A673 (cell line): ENCODE measurements at regions not wholly inside any gene's neighbourhood (a gene's known extent, or its start where the extent isn't known, plus 50 kb on each side); places are given as distances from the start of the nearest gene placed in this dataset.

Source experiments
- BruUV-seq: library from RNA; stranded (reverse); fragments of 400-500 nt; replicated peaks from 2 replicates; lab custom pipeline; 2021; lab: Mats Ljungman, UMichigan
- CTCF ChIA-PET: fragments of 300-600 bp; sonication (Branson Sonifier 250); formaldehyde crosslinking; loops from one replicate; lab custom pipeline; 2022; ENCODE audit warnings: antibody characterized with exemption; lab: Charles Lee
- POLR2A ChIA-PET: fragments of 300-600 bp; sonication (Branson Sonifier 250); formaldehyde crosslinking; loops from one replicate; lab custom pipeline; 2022; ENCODE audit warnings: antibody characterized with exemption; ENCODE audit not compliant: low non-redundant PET; lab: Charles Lee
- DNase-seq: peaks from one replicate; pipeline ENCODE4 v3.0.0-alpha.2; 2015; ENCODE audit warnings: low spot score
- H3K27ac ChIP-seq: fragments of 200-600 bp; sonication (generic); 2 replicates; pipeline ENCODE4 v1.5.1; 2016; ENCODE audit warnings: mixed run types, low read depth, mild to moderate bottlenecking, mixed read lengths, antibody characterized with exemption, low read length; ENCODE audit not compliant: poor library complexity, severe bottlenecking
- H3K27me3 ChIP-seq: fragments of 200-600 bp; sonication (generic); replicated peaks from 2 replicates; pipeline ENCODE4 v1.6.1; 2017; ENCODE audit warnings: mixed run types, low read depth, mild to moderate bottlenecking, mixed read lengths, antibody characterized with exemption, low read length; ENCODE audit not compliant: insufficient read depth, poor library complexity
- H3K36me3 ChIP-seq: fragments of 200-600 bp; sonication (generic); 2 replicates; pipeline ENCODE4 v1.6.1; 2016; ENCODE audit warnings: mixed run types, mild to moderate bottlenecking, mixed read lengths, antibody characterized with exemption, low read length; ENCODE audit not compliant: insufficient read depth, poor library complexity, severe bottlenecking
- H3K4me1 ChIP-seq: fragments of 200-600 bp; sonication (generic); 2 replicates; pipeline ENCODE4 v1.6.1; 2017; ENCODE audit warnings: mixed run types, mild to moderate bottlenecking, mixed read lengths, antibody characterized with exemption, low read length; ENCODE audit not compliant: insufficient read depth, poor library complexity, severe bottlenecking
- H3K4me3 ChIP-seq: fragments of 200-600 bp; sonication (generic); 2 replicates; pipeline ENCODE4 v1.5.1; 2016; ENCODE audit warnings: low read depth, mixed run types, mild to moderate bottlenecking, mixed read lengths, low read length; ENCODE audit not compliant: poor library complexity, severe bottlenecking
- H3K9me3 ChIP-seq: fragments of 200-600 bp; sonication (generic); 2 replicates; pipeline ENCODE4 v1.6.1; 2016; ENCODE audit warnings: mixed run types, low read depth, mild to moderate bottlenecking, mixed read lengths, antibody characterized with exemption, low read length; ENCODE audit not compliant: poor library complexity, severe bottlenecking
- EZH2 ChIP-seq: fragments of 200-600 bp; sonication (generic); IDR thresholded peaks from 2 replicates; pipeline ENCODE4 v1.6.1; 2017; ENCODE audit warnings: borderline replicate concordance, low read depth, mild to moderate bottlenecking, mixed read lengths, antibody characterized with exemption, low read length; ENCODE audit not compliant: poor library complexity, severe bottlenecking
- intact Hi-C: fragments of 100-400 bp; cut with micrococcal nuclease; formaldehyde crosslinking; loops from one replicate; pipeline ENCODE4 v1.10.0; 2022; ENCODE audit not compliant: unreplicated experiment
- TF ChIP-seq, protein P1 (sequence below): fragments of 300-800, 200-600 bp; sonication (generic); conservative IDR thresholded peaks from 2 replicates; pipeline ENCODE4 v1.5.1; 2017; ENCODE audit warnings: low read depth, mild to moderate bottlenecking, antibody characterized with exemption, low read length, moderate library complexity, mixed read lengths

DNA sequence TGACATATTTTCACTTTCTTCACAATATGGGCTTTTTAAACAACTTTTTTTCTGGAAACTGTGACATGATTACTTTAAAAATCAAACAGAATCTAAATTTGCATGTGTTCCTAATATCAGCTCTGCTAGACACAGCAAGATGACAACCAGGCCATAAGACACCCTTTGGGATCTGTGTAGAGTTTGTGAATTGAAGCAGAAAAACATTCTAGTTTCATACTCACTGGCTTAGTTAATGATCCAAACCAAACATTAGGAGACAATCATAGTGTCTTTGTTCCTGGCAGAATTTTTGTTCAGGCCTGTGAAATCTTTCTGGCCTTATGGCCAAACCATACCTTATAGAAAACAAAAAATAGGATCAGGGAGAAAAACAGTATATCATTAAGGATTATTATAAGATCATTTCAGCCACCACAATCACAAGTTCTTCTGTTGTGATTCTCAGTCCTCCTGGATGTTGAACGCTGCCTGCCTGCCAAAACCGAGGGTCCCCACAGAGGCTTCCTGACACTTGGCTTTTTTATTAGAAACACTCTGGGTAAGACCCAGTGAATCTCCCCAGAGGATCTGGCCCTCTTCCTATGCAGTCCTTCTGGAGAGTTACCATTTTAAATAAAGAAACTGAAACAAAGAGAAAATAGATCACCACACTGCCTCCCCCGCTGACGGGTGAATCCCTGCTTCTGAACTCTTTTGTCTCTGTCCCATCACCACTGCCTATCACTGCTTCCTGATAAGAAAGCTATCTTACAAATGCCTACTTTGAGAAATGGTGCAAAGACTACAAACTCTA, 79.2 kb upstream of the PPP1R3C start:
- CTCF ChIA-PET, result no interaction called here
- no peaks in the 10 kb centered on the region for H3K36me3 ChIP-seq
- peaks cover 22% of the 10 kb centered on the region for H3K4me1 ChIP-seq
- no TSS peak for BruUV-seq
- no peak for TF ChIP-seq EZH2
- TF ChIP-seq, protein P1, sequence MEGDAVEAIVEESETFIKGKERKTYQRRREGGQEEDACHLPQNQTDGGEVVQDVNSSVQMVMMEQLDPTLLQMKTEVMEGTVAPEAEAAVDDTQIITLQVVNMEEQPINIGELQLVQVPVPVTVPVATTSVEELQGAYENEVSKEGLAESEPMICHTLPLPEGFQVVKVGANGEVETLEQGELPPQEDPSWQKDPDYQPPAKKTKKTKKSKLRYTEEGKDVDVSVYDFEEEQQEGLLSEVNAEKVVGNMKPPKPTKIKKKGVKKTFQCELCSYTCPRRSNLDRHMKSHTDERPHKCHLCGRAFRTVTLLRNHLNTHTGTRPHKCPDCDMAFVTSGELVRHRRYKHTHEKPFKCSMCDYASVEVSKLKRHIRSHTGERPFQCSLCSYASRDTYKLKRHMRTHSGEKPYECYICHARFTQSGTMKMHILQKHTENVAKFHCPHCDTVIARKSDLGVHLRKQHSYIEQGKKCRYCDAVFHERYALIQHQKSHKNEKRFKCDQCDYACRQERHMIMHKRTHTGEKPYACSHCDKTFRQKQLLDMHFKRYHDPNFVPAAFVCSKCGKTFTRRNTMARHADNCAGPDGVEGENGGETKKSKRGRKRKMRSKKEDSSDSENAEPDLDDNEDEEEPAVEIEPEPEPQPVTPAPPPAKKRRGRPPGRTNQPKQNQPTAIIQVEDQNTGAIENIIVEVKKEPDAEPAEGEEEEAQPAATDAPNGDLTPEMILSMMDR, result no peak
- intact Hi-C loops, result no loop called here
- POLR2A ChIA-PET, result no interaction called here
- H3K4me3 ChIP-seq, result no peak overlapping the region
- no peak overlapping the region for H3K27ac ChIP-seq
- H3K27me3 ChIP-seq, result peaks cover 3% of the 10 kb centered on the region
- no peak for DNase-seq
- no peaks in the 10 kb centered on the region for H3K9me3 ChIP-seq

- DNase-seq, result peak; percentile 49
- Histone ChIP-seq H3K27ac (no peak overlapping the region), H3K36me3 (no peaks in the 10 kb centered on the region), H3K9me3 (no peaks in the 10 kb centered on the region), H3K4me1 (peaks cover 22% of the 10 kb centered on the region), H3K4me3 (no peak overlapping the region), H3K27me3 (no peaks in the 10 kb centered on the region)
- no TSS peak for BruUV-seq
- ChIA-PET POLR2A (no interaction called here), CTCF (no interaction called here)
- TF ChIP-seq, protein P1, result no peak
- TF ChIP-seq EZH2, result no peak
- intact Hi-C loops, result no loop called here
Measured at GRCh38 chr10:91709394-91709798, 76.5 kb upstream of the PPP1R3C start.

DNA sequence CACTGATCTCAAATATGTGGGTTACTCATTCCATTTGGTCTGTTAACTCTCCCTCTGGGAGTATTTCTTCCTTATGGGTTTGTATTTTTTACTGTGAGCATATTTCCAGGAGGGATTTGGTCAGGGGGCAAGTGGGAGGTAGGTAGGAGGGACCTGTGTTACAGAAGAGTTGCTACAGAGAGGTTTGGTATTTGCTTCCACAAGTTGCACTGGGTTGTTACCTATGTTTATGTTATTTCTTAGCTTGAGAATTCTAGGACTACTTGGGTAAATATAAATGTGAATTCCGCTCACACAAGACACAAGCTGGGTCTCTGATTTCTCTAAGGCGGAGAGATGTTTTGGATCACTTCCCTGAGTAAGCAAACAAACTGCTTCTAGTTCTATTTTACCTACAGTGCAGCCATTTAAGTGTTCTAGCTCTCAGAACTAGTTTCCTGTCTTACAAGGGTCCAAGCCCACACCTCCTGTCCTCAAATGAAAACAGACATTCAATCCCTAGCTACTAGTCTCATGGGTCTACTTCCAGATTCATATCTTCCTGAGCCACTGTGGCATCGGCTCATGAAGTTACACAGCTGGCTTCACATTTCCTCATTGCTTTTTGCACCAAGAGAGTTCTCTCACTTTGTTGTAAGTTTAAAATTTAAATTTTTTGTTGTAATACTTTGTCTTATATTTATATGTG, 75.4 kb upstream of the PPP1R3C start:
- H3K27ac ChIP-seq, result no peak overlapping the region
- no TSS peak for BruUV-seq
- no peaks in the 10 kb centered on the region for H3K27me3 ChIP-seq
- ChIA-PET POLR2A (no interaction called here), CTCF (no interaction called here)
- no peaks in the 10 kb centered on the region for H3K36me3 ChIP-seq
- no peak for TF ChIP-seq EZH2
- TF ChIP-seq, protein P1, result no peak
- H3K4me3 ChIP-seq, result no peak overlapping the region
- DNase-seq, result no peak
- intact Hi-C loops, result no loop called here
- peaks cover 22% of the 10 kb centered on the region for H3K4me1 ChIP-seq
- H3K9me3 ChIP-seq, result no peaks in the 10 kb centered on the region
